Keratinocyte (primary cell): ENCODE measurements at regions not wholly inside any gene's neighbourhood (a gene's known extent, or its start where the extent isn't known, plus 50 kb on each side); places are given as distances from the start of the nearest gene placed in this dataset.

Experiments used
- DNase-seq: peaks from one replicate; pipeline ENCODE4 v3.0.0-alpha.2; 2011; ENCODE audit warnings: low read depth, missing footprints, low spot score
- FAIRE-seq: peaks from 2 replicates; lab custom pipeline; 2011; peaks lifted over from hg19 to GRCh38; lab: Jason Lieb, UNC
- H2AFZ ChIP-seq: 2 replicates; pipeline ENCODE4 v1.6.0; 2012; ENCODE audit warnings: low read length, control low read depth, inconsistent platforms; ENCODE audit not compliant: control insufficient read depth
- H3K27ac ChIP-seq: 2 replicates; pipeline ENCODE4 v1.5.1; 2011; ENCODE audit warnings: low read length; ENCODE audit not compliant: control insufficient read depth, insufficient read depth
- H3K27me3 ChIP-seq: 3 replicates; pipeline ENCODE4 v1.6.0; 2011; ENCODE audit warnings: low read length; ENCODE audit not compliant: control insufficient read depth, insufficient read depth; ENCODE audit errors: extremely low read depth
- H3K36me3 ChIP-seq, 2 experiments: 2 replicates in 1 of 2; 3 replicates in 1 of 2; pipeline ENCODE4 v1.5.1; 2011; ENCODE audit warnings: low read length in 2 of 2, mild to moderate bottlenecking in 1 of 2; ENCODE audit not compliant: control insufficient read depth in 2 of 2, insufficient read depth in 2 of 2; ENCODE audit errors: extremely low read depth in 1 of 2
- H3K4me1 ChIP-seq: 3 replicates; pipeline ENCODE4 v1.5.1; 2011; ENCODE audit warnings: low read length; ENCODE audit not compliant: control insufficient read depth, insufficient read depth; ENCODE audit errors: extremely low read depth
- H3K4me2 ChIP-seq: 3 replicates; pipeline ENCODE4 v1.6.0; 2011; ENCODE audit warnings: low read depth, low read length; ENCODE audit not compliant: control insufficient read depth, insufficient read depth; ENCODE audit errors: extremely low read depth
- H3K4me3 ChIP-seq, 3 experiments: fragments of 200-600 bp in 1 of 3; sonication (generic) in 1 of 3; 2 replicates in 2 of 3; 3 replicates in 1 of 3; pipeline ENCODE4 v1.5.1; 2011 to 2016; ENCODE audit warnings: low read length in 3 of 3, mild to moderate bottlenecking in 3 of 3, control low read depth in 2 of 3, inconsistent platforms in 1 of 3, low read depth in 1 of 3, mixed read lengths in 1 of 3, mixed run types in 1 of 3, moderate library complexity in 1 of 3; ENCODE audit not compliant: control insufficient read depth in 2 of 3, insufficient read depth in 2 of 3; ENCODE audit errors: extremely low read depth in 1 of 3
- H3K79me2 ChIP-seq: 2 replicates; pipeline ENCODE4 v1.6.0; 2012; ENCODE audit warnings: low read length; ENCODE audit not compliant: control insufficient read depth, insufficient read depth
- H3K9ac ChIP-seq: 3 replicates; pipeline ENCODE4 v1.6.0; 2011; ENCODE audit warnings: low read length; ENCODE audit not compliant: control insufficient read depth, insufficient read depth; ENCODE audit errors: extremely low read depth
- H3K9me1 ChIP-seq: 3 replicates; pipeline ENCODE4 v1.6.0; 2011; ENCODE audit warnings: low read length; ENCODE audit not compliant: control insufficient read depth, insufficient read depth; ENCODE audit errors: extremely low read depth
- H3K9me3 ChIP-seq: 2 replicates; pipeline ENCODE4 v1.5.1; 2012; ENCODE audit warnings: low read depth, low read length; ENCODE audit not compliant: control insufficient read depth
- H4K20me1 ChIP-seq: 3 replicates; pipeline ENCODE4 v1.6.0; 2011; ENCODE audit warnings: low read length; ENCODE audit not compliant: control insufficient read depth, insufficient read depth; ENCODE audit errors: extremely low read depth
- EZH2 ChIP-seq: IDR thresholded peaks from one replicate; pipeline ENCODE4 v1.6.1; 2012; ENCODE audit warnings: inconsistent platforms, mild to moderate bottlenecking, low read length, moderate library complexity
- dilution Hi-C: fragments of 300-500 bp; cut with MboI; formaldehyde crosslinking; loops from one replicate; pipeline ENCODE4 v1.7.0; 2020; ENCODE audit warnings: low sequenced_read_pairs; ENCODE audit not compliant: extremely low pct_ligation_motif_present
- TF ChIP-seq, protein P1 (sequence below), 3 experiments: IDR thresholded peaks in 1 of 3; conservative IDR thresholded peaks in 1 of 3; optimal IDR thresholded peaks in 1 of 3; 2 replicates in 2 of 3; 3 replicates in 1 of 3; pipeline versions ENCODE3 to v1.5.1; 2011; ENCODE audit warnings: low read length in 3 of 3, mild to moderate bottlenecking in 3 of 3, moderate library complexity in 2 of 3, control low read depth in 1 of 3, inconsistent platforms in 1 of 3; ENCODE audit not compliant: insufficient read depth in 2 of 3; ENCODE audit errors: extremely low read depth in 1 of 3

DNA sequence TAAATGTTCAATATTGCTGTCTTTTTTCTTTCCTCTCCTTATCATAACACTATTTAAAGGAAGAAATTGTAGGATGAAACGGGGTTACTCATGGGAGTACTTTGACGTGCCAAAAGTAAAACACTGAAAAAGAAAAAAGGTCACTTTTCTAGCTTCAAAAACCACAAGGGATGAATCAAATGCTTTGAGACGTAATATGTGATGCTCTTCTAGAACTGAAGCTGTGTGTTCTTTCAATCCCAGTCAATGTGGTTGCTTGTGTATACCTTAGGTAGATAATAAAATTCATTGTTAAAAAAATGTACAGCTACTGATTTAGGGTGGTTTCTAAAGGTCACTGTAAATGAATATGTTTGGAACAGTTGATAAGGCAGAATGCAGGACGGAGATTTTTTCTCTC, 538.8 kb upstream of the ZNF717 start:
- no peak for FAIRE-seq

DNA sequence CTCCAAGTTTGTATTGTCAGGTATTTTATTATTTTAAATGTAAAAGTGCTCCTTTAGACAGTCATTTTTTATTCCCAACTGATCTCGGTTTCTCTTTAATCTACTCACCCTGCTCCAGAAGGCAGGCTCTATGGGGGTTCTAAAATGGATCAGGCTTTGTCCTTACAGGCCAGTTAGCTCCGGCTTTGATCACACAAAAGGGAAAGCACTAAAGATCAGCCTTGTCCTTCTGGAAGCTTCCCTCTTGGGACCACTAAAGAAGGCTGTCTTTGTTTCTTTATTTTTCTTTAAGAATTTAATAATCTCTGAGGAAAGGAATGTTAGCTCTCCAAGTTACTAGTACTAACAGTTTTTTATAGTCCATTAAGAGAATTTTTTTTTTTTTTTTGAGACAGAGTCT, 560.5 kb upstream of the ZNF717 start:
- TF ChIP-seq EZH2: no peak
- TF ChIP-seq, protein P1, sequence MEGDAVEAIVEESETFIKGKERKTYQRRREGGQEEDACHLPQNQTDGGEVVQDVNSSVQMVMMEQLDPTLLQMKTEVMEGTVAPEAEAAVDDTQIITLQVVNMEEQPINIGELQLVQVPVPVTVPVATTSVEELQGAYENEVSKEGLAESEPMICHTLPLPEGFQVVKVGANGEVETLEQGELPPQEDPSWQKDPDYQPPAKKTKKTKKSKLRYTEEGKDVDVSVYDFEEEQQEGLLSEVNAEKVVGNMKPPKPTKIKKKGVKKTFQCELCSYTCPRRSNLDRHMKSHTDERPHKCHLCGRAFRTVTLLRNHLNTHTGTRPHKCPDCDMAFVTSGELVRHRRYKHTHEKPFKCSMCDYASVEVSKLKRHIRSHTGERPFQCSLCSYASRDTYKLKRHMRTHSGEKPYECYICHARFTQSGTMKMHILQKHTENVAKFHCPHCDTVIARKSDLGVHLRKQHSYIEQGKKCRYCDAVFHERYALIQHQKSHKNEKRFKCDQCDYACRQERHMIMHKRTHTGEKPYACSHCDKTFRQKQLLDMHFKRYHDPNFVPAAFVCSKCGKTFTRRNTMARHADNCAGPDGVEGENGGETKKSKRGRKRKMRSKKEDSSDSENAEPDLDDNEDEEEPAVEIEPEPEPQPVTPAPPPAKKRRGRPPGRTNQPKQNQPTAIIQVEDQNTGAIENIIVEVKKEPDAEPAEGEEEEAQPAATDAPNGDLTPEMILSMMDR (optimal IDR thresholded peaks at IDR 0.05 in 1 of 3, IDR thresholded peaks at IDR 0.05 in 1 of 3, conservative IDR thresholded peaks at IDR 0.05 in 1 of 3; ENCODE audit: extremely low read depth in 1 of 3, insufficient read depth in 2 of 3, low read length in 3 of 3): no peak
- Histone ChIP-seq H4K20me1 (no peaks in the 10 kb centered on the region), H3K36me3 (no peaks in the 10 kb centered on the region), H3K4me3 (no peak overlapping the region), H3K9ac (no peak overlapping the region), H3K4me2 (no peak overlapping the region), H3K27me3 (no peaks in the 10 kb centered on the region), H3K9me1 (no peaks in the 10 kb centered on the region), H3K4me1 (no peaks in the 10 kb centered on the region), H3K9me3 (no peaks in the 10 kb centered on the region), H3K27ac (no peak overlapping the region), H3K79me2 (no peaks in the 10 kb centered on the region), H2AFZ (no peak overlapping the region)
- DNase-seq (no peak), FAIRE-seq (no peak)
- dilution Hi-C loops: no loop called here

More for the DNA sequence above, 538.8 kb upstream of the ZNF717 start:
- H4K20me1 ChIP-seq: no peaks in the 10 kb centered on the region
- H3K4me3 ChIP-seq: no peak overlapping the region
- no peaks in the 10 kb centered on the region for H3K79me2 ChIP-seq
- TF ChIP-seq, protein P1 (optimal IDR thresholded peaks at IDR 0.05 in 1 of 3, IDR thresholded peaks at IDR 0.05 in 1 of 3, conservative IDR thresholded peaks at IDR 0.05 in 1 of 3; ENCODE audit: extremely low read depth in 1 of 3, insufficient read depth in 2 of 3, low read length in 3 of 3): no peak
- TF ChIP-seq EZH2: no peak
- no peak overlapping the region for H2AFZ ChIP-seq
- H3K9me3 ChIP-seq: no peaks in the 10 kb centered on the region
- H3K27me3 ChIP-seq: no peaks in the 10 kb centered on the region
- H3K9ac ChIP-seq: no peak overlapping the region
- DNase-seq: no peak
- dilution Hi-C loops: no loop called here
- no peaks in the 10 kb centered on the region for H3K4me1 ChIP-seq
- no peaks in the 10 kb centered on the region for H3K9me1 ChIP-seq
- no peak overlapping the region for H3K4me2 ChIP-seq
- H3K27ac ChIP-seq: no peak overlapping the region
- H3K36me3 ChIP-seq: no peaks in the 10 kb centered on the region
